GM19324 (cell line): ENCODE measurements at regions not wholly inside any gene's neighbourhood (a gene's known extent, or its start where the extent isn't known, plus 50 kb on each side); places are given as distances from the start of the nearest gene placed in this dataset.
"Not testable (repeated sequence)": the region's sequence is repeated elsewhere in the genome, so short reads cannot be mapped to it uniquely, and the experiment has no call there.

ENCODE experiments used
- ATAC-seq: cut with Tn5 transposase; IDR thresholded peaks from one replicate; pipeline ENCODE4 v1.9.1; 2021; ENCODE audit warnings: mild to moderate bottlenecking, moderate library complexity; ENCODE audit not compliant: unreplicated experiment, low FRiP score

- no peak for ATAC-seq
Measured at GRCh38 chr18:22067109-22067508, 102.3 kb upstream of the GATA6 start.

GRCh38 chr18:22067682-22068081, 101.7 kb upstream of the GATA6 start:
- no peak for ATAC-seq

- ATAC-seq: not testable (repeated sequence)
Measured at GRCh38 chr18:22068784-22069183, 100.6 kb upstream of the GATA6 start.

GRCh38 chr18:22069916-22070315, 99.5 kb upstream of the GATA6 start:
- no peak for ATAC-seq

- no peak for ATAC-seq
Measured at GRCh38 chr18:22073411-22073810, 96.0 kb upstream of the GATA6 start.

- no peak for ATAC-seq
Measured at GRCh38 chr18:22074282-22075070, 94.9 kb upstream of the GATA6 start.

GRCh38 chr18:22080035-22080434, 89.4 kb upstream of the GATA6 start:
- no peak for ATAC-seq

GRCh38 chr18:22082408-22082807, 87.0 kb upstream of the GATA6 start:
- ATAC-seq: no peak

GRCh38 chr18:22084547-22084946, 84.8 kb upstream of the GATA6 start:
- no peak for ATAC-seq

GRCh38 chr18:22086973-22087372, 82.4 kb upstream of the GATA6 start:
- no peak for ATAC-seq

GRCh38 chr18:22088029-22088428, 81.4 kb upstream of the GATA6 start:
- ATAC-seq: no peak

- ATAC-seq: no peak
Measured at GRCh38 chr18:22088996-22089640, 80.3 kb upstream of the GATA6 start.

GRCh38 chr18:22091341-22091740, 78.0 kb upstream of the GATA6 start:
- no peak for ATAC-seq

GRCh38 chr18:22093731-22094357, 75.5 kb upstream of the GATA6 start:
- ATAC-seq: no peak

GRCh38 chr18:22094358-22094734, 75.0 kb upstream of the GATA6 start:
- no peak for ATAC-seq

GRCh38 chr18:22098563-22098989, 70.8 kb upstream of the GATA6 start:
- no peak for ATAC-seq

GRCh38 chr18:22099925-22100324, 69.5 kb upstream of the GATA6 start:
- ATAC-seq: no peak

GRCh38 chr18:22101731-22102130, 67.7 kb upstream of the GATA6 start:
- ATAC-seq: no peak

GRCh38 chr18:22102953-22103646, 66.3 kb upstream of the GATA6 start:
- ATAC-seq: no peak

- no peak for ATAC-seq
Measured at GRCh38 chr18:22103647-22104031, 65.8 kb upstream of the GATA6 start.
